ENCODE measurements at regions not wholly inside any gene's neighbourhood (a gene's known extent, or its start where the extent isn't known, plus 50 kb on each side); places are given as distances from the start of the nearest gene placed in this dataset.
"Not testable (repeated sequence)": the region's sequence is repeated elsewhere in the genome, so short reads cannot be mapped to it uniquely, and the experiment has no call there.

DNA sequence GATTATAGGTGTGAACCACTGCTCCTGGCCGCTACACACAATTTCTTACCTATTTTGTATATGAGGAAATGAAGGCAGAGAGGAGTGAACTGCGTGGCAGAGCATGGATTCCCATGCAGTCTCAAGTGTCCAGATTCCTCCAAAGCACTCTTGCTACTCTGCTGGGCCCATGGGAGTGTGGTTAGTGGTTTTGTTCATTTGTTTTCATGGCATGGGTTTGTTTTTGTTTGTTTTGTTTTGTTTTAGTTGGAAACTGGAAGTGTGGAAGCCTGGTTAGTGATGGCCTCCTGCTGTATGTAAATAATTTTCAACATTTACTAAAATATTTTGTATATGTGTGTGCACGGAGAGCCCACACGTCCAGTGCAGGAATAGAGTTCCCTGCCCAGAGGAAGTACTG, 61.3 kb upstream of the LRCH1 start:
- Histone ChIP-seq H3K27me3 (ENCODE audit: insufficient read depth, low read length) (no peaks in the 10 kb centered on the region), H3K79me2 (ENCODE audit: insufficient read depth, low read length) (no peaks in the 10 kb centered on the region), H3K9me2 (ENCODE audit: insufficient read depth) (no peaks in the 10 kb centered on the region), H2AFZ (ENCODE audit: low read depth, low read length, poor library complexity, severe bottlenecking) (no peak overlapping the region), H3K4me1 (ENCODE audit: control insufficient read depth in 1 of 2, insufficient read depth in 2 of 2, low read length in 2 of 2) (no peaks in the 10 kb centered on the region; a peak in 1 of 4 replicates), H3K9me3 (ENCODE audit: control insufficient read depth in 1 of 2, insufficient read depth in 1 of 2, low read depth in 1 of 2, low read length in 2 of 2) (no peaks in the 10 kb centered on the region), H3K9ac (ENCODE audit: low read length) (no peak overlapping the region), H4K20me1 (ENCODE audit: insufficient read depth) (no peaks in the 10 kb centered on the region), H3K4me3 (replicated peaks in 1 of 2; ENCODE audit: low read depth in 1 of 2, low read length in 2 of 2) (no peak overlapping the region), H3K4me2 (ENCODE audit: low read length) (no peak overlapping the region), H3K27ac (ENCODE audit: low read depth, low read length) (no peak overlapping the region), H3K36me3 (ENCODE audit: control insufficient read depth in 1 of 2, insufficient read depth in 2 of 2, low read length in 2 of 2) (no peaks in the 10 kb centered on the region)
- intact Hi-C loops (cut with micrococcal nuclease): loop anchor here (10.0 kb wide), 1 partner anchor 413 kb away; no protein-coding TSS in a partner anchor
- no TSS peak for BruUV-seq (replicated peaks)
- ChIA-PET RAD21 (ENCODE audit: low non-redundant PET in 1 of 2, low total read pairs in 2 of 2, uncharacterized antibody in 2 of 2, unreplicated experiment in 2 of 2) (no interaction called here), POLR2A (no interaction called here), CTCF (interaction anchor here (2.5 kb wide), 1 partner anchor 229 kb away, joined by 17 read pairs; no protein-coding TSS in a partner anchor)
- ATAC-seq (no peak), DNase-seq (ENCODE audit: low read depth, low spot score) (no peak)
- TF ChIP-seq POLR2AphosphoS5 (IDR thresholded peaks at IDR 0.05; ENCODE audit: low read depth, low read length) (no peak), JUND (IDR thresholded peaks at IDR 0.05) (no peak), CEBPB (IDR thresholded peaks at IDR 0.05; ENCODE audit: low read depth) (no peak), YY1 (IDR thresholded peaks at IDR 0.05; ENCODE audit: extremely low read depth, insufficient replicate concordance, low read depth, low read length) (no peak), FOSL1 (IDR thresholded peaks at IDR 0.05; ENCODE audit: low read depth) (no peak), POLR2A (IDR thresholded peaks at IDR 0.05; ENCODE audit: borderline replicate concordance, extremely low read depth, insufficient read depth, insufficient read length) (no peak), CBX3 (IDR thresholded peaks at IDR 0.05; ENCODE audit: low read depth) (no peak), EZH2phosphoT487 (IDR thresholded peaks at IDR 0.05; ENCODE audit: borderline replicate concordance) (no peak)
- TF ChIP-seq, protein P1, sequence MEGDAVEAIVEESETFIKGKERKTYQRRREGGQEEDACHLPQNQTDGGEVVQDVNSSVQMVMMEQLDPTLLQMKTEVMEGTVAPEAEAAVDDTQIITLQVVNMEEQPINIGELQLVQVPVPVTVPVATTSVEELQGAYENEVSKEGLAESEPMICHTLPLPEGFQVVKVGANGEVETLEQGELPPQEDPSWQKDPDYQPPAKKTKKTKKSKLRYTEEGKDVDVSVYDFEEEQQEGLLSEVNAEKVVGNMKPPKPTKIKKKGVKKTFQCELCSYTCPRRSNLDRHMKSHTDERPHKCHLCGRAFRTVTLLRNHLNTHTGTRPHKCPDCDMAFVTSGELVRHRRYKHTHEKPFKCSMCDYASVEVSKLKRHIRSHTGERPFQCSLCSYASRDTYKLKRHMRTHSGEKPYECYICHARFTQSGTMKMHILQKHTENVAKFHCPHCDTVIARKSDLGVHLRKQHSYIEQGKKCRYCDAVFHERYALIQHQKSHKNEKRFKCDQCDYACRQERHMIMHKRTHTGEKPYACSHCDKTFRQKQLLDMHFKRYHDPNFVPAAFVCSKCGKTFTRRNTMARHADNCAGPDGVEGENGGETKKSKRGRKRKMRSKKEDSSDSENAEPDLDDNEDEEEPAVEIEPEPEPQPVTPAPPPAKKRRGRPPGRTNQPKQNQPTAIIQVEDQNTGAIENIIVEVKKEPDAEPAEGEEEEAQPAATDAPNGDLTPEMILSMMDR (IDR thresholded peaks at IDR 0.05 in 2 of 3, conservative IDR thresholded peaks at IDR 0.05 in 1 of 3; ENCODE audit: borderline replicate concordance in 1 of 3, insufficient read depth in 1 of 3, low read depth in 2 of 3, low read length in 2 of 3): no peak
- TF ChIP-seq, protein P2, sequence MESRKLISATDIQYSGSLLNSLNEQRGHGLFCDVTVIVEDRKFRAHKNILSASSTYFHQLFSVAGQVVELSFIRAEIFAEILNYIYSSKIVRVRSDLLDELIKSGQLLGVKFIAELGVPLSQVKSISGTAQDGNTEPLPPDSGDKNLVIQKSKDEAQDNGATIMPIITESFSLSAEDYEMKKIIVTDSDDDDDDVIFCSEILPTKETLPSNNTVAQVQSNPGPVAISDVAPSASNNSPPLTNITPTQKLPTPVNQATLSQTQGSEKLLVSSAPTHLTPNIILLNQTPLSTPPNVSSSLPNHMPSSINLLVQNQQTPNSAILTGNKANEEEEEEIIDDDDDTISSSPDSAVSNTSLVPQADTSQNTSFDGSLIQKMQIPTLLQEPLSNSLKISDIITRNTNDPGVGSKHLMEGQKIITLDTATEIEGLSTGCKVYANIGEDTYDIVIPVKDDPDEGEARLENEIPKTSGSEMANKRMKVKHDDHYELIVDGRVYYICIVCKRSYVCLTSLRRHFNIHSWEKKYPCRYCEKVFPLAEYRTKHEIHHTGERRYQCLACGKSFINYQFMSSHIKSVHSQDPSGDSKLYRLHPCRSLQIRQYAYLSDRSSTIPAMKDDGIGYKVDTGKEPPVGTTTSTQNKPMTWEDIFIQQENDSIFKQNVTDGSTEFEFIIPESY (IDR thresholded peaks at IDR 0.05; ENCODE audit: extremely low read depth, insufficient replicate concordance, low read length): no peak
- TF ChIP-seq, protein P3, sequence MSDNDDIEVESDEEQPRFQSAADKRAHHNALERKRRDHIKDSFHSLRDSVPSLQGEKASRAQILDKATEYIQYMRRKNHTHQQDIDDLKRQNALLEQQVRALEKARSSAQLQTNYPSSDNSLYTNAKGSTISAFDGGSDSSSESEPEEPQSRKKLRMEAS (IDR thresholded peaks at IDR 0.05): no peak
- TF ChIP-seq, protein P4, sequence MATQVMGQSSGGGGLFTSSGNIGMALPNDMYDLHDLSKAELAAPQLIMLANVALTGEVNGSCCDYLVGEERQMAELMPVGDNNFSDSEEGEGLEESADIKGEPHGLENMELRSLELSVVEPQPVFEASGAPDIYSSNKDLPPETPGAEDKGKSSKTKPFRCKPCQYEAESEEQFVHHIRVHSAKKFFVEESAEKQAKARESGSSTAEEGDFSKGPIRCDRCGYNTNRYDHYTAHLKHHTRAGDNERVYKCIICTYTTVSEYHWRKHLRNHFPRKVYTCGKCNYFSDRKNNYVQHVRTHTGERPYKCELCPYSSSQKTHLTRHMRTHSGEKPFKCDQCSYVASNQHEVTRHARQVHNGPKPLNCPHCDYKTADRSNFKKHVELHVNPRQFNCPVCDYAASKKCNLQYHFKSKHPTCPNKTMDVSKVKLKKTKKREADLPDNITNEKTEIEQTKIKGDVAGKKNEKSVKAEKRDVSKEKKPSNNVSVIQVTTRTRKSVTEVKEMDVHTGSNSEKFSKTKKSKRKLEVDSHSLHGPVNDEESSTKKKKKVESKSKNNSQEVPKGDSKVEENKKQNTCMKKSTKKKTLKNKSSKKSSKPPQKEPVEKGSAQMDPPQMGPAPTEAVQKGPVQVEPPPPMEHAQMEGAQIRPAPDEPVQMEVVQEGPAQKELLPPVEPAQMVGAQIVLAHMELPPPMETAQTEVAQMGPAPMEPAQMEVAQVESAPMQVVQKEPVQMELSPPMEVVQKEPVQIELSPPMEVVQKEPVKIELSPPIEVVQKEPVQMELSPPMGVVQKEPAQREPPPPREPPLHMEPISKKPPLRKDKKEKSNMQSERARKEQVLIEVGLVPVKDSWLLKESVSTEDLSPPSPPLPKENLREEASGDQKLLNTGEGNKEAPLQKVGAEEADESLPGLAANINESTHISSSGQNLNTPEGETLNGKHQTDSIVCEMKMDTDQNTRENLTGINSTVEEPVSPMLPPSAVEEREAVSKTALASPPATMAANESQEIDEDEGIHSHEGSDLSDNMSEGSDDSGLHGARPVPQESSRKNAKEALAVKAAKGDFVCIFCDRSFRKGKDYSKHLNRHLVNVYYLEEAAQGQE (IDR thresholded peaks at IDR 0.05; ENCODE audit: low read depth): no peak

DNA sequence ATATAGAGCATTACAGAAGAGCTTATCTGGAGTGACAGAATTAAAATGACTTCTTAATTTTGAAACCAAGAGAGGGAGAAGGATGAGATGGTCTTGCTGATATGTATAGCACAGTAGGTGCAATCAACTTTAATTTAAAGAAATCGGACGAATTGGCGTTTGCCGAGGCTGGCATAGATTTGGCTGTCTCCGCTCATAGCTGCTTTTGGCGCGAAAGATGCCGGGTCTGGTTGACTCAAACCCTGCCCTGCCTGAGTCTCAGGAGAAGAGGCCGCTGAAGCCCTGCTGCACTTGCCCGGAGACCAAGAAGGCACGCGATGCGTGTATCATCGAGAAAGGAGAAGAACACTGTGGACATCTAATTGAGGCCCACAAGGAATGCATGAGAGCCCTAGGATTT, 62.3 kb upstream of the LRCH1 start:
- H3K79me2 ChIP-seq (ENCODE audit: insufficient read depth, low read length); RAD21 ChIA-PET (ENCODE audit: low non-redundant PET in 1 of 2, low total read pairs in 2 of 2, uncharacterized antibody in 2 of 2, unreplicated experiment in 2 of 2); H3K4me3 ChIP-seq (replicated peaks in 1 of 2; ENCODE audit: low read depth in 1 of 2, low read length in 2 of 2); ATAC-seq; H3K4me2 ChIP-seq (ENCODE audit: low read length); H3K36me3 ChIP-seq (ENCODE audit: control insufficient read depth in 1 of 2, insufficient read depth in 2 of 2, low read length in 2 of 2); BruUV-seq (replicated peaks); H3K27ac ChIP-seq (ENCODE audit: low read depth, low read length); H3K4me1 ChIP-seq (ENCODE audit: control insufficient read depth in 1 of 2, insufficient read depth in 2 of 2, low read length in 2 of 2); H3K9me3 ChIP-seq (ENCODE audit: control insufficient read depth in 1 of 2, insufficient read depth in 1 of 2, low read depth in 1 of 2, low read length in 2 of 2); POLR2A ChIA-PET; H4K20me1 ChIP-seq (ENCODE audit: insufficient read depth); H2AFZ ChIP-seq (ENCODE audit: low read depth, low read length, poor library complexity, severe bottlenecking); DNase-seq (ENCODE audit: low read depth, low spot score); H3K9me2 ChIP-seq (ENCODE audit: insufficient read depth); H3K27me3 ChIP-seq (ENCODE audit: insufficient read depth, low read length); H3K9ac ChIP-seq (ENCODE audit: low read length): not testable (repeated sequence)
- CTCF ChIA-PET: interaction anchor here (2.5 kb wide), 1 partner anchor 230 kb away, joined by 17 read pairs; no protein-coding TSS in a partner anchor
- intact Hi-C loops (cut with micrococcal nuclease): loop anchor here (10.0 kb wide), 1 partner anchor 414 kb away; no protein-coding TSS in a partner anchor

Data from HCT116 (cell line).